HG03103 (cell line): ENCODE measurements at regions not wholly inside any gene's neighbourhood (a gene's known extent, or its start where the extent isn't known, plus 50 kb on each side); places are given as distances from the start of the nearest gene placed in this dataset.

Source experiments
- ATAC-seq: cut with Tn5 transposase; IDR thresholded peaks from one replicate; pipeline ENCODE4 v1.9.1; 2021; ENCODE audit warnings: low read depth; ENCODE audit not compliant: unreplicated experiment

DNA sequence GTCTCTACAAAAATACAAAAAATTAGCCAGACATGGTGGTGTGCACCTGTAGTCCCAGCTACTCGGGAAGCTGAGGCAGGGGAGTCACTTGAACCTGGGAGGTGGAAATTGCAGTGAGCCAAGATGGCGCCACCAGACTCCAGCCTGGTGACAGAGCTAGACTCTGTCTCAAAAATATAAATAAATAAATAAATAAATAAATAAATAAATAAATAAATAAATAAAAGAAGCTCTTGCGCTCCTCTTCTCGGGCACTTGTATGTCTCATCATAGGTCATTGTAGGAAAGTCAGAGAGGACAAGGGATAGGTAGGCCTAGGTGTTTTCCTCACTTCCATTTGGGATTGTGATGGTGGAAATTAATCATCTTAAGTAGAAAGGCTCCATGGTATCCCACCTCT is 252.8 kb downstream of the PIK3R1 start:
- no peak for ATAC-seq

- ATAC-seq, result no peak
These were observed 260.0 kb downstream of the PIK3R1 start for GRCh38 chr5:68475476-68475983.

DNA sequence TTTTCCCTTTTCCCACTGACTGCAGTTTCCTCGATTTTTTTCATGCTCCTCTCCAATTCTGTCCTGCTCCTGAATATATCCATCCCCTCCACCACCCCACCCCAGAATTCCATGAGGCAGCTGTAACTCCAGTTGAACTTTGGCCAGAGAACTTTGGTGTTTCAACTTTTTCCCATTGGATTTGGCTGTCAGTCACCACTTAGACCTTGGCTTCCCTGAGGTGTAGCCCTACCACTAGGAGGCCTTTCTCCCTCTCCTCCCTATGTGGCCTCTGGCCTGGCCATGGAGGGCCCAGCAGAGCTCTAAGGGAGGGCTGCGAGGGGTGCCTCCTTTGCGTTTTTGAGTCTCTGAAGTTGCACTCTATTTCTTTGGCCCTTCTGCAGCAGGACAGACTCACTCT is 261.3 kb downstream of the PIK3R1 start:
- ATAC-seq, result no peak

- no peak for ATAC-seq
These were observed 262.9 kb downstream of the PIK3R1 start for GRCh38 chr5:68478301-68479095.

DNA sequence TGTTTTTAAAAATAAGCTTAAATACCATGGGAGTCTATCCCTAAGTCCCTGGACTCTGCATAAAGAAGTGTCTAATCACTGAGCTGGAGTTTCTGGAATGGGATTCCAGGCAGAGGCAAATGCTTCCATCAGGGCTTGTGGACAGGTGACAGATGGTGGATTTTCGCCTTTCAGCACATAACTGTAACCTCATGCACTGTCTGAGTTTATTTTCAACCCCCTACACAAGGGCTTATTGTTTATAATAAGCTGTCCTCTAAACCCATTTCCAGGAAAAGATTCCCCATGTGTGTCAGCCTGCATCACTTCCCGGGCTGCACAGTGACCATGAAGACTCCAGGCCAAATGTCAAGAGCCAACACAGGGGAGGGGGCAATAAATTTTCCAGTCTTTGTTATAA is 264.0 kb downstream of the PIK3R1 start:
- no peak for ATAC-seq

DNA sequence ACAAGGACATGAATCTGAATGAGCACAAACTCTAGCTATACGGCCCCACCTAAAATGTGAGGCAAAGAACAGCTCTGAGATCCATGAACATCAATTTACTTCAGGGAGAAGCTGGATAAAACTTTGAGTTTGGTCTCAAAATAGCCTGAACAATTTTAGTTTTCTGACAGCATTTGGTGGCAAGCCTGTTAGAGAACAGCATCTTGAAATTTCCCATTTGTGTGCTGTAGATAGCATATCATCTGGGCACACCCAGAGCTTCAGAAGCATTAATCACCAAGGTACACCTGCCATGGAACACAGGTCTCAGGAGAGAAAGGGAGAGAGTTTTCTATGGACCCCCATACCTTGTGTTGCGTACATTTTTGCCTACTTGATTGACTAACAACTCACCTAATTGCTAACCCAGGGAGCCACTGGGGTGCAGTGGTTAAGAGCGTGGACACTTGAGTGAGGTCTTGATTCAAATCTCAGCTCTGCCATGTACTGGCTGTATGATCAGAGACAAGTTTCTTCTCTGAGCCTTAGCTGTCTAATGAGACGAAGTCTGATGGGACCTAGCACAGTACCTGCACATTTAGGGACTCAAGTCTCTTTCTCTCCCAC is 264.9 kb downstream of the PIK3R1 start:
- ATAC-seq, result no peak

DNA sequence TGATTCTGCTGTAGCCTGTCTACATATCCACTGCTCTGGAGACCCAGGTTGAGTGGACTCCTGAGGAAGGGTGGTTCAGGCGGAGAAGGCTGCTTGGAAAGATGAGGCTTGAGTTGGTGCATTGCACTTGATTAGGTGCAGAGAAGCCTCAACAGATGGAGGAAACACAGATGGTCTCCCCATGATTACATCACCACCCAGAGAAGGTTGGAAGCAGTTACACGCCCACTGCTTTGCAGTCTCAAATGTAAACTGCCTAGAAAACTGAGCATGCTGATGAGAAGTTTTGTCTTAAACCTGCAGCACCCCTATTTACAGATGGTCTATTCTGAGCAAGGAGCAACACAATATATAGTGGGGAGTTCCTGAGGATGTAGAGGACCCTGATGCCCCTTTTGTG is 266.6 kb downstream of the PIK3R1 start:
- ATAC-seq, result no peak

- ATAC-seq, result no peak
These were observed 268.9 kb downstream of the PIK3R1 start for GRCh38 chr5:68484307-68485068.

DNA sequence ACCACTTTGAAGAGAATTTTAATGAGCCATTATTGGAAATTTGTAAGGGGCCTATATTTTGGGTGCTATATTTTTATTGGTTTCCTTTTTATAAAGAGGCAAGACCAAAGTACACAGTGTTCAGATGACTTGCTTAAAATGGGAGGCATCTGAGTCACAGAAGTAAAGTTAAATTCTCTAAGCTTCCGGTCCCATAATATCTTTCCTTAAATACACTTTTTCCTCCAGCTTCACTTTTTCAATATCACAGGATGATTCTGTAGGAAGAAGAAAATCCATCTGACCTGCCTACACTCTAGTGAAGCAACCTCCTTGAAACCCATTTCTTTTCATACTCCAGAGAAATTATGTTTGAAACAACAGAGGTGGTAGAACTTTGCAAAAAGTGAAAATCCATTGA is 274.0 kb downstream of the PIK3R1 start:
- no peak for ATAC-seq

- ATAC-seq, result no peak
These were observed 274.9 kb downstream of the PIK3R1 start for GRCh38 chr5:68490406-68490805.

GRCh38 chr5:68494771-68495170 is 279.2 kb downstream of the PIK3R1 start:
- ATAC-seq, result no peak

DNA sequence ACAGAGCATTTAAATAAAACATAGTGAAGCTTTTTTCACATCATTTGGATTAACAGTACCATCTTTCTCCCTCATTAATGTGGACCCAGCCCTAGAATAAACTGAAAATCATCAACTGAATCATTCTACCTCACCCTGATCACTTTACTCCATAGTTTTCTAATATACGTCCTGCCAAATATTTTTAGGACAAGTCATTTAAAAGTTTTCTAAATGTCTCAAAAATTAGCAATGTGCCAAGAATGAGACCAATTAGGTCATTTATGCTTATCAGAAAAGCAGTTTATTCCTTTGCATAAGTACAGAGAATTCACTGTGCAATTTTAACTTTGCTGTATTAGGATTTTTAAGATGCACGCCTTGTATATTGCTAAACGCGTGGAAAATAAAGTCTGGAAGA is 284.4 kb downstream of the PIK3R1 start:
- no peak for ATAC-seq

DNA sequence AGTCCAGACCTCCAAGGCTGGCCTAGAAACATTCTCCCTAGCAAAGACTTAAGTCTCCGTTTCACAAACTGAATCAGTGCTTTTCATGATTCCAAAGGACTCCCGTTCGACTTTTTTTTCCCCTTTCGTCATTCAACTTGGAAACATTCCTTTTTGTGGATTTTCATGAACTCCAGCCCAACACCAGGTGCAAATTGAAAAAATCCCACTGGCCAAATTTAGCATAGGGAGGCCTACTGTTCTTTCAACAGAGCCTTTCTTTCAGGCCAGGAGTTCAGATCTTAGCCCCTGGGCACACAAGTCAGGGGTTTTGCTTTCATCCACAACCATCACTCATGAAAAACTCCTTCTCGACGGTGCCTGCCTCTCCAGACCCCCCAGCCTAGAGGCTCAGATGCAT is 285.3 kb downstream of the PIK3R1 start:
- no peak for ATAC-seq

DNA sequence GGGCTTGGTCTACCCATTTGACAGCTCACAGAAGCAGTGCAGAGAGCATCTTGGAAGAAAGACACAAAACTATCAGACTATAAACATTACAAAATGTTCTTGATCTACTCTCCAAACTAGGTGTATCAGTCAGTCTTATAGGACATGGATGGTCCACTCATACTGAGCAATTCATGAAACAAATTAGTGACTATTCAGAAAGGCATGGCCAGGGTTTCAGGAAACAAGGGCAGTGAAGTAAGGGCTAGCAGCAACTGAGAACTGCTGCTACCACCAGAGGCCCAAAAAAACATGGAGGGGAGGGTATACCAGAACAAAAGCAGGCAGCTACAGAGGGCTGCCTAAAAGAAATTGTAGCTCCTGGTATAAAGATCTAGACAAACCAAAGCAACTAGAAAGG is 287.0 kb downstream of the PIK3R1 start:
- no peak for ATAC-seq

- ATAC-seq, result no peak
These were observed 288.8 kb downstream of the PIK3R1 start for GRCh38 chr5:68504306-68504705.

DNA sequence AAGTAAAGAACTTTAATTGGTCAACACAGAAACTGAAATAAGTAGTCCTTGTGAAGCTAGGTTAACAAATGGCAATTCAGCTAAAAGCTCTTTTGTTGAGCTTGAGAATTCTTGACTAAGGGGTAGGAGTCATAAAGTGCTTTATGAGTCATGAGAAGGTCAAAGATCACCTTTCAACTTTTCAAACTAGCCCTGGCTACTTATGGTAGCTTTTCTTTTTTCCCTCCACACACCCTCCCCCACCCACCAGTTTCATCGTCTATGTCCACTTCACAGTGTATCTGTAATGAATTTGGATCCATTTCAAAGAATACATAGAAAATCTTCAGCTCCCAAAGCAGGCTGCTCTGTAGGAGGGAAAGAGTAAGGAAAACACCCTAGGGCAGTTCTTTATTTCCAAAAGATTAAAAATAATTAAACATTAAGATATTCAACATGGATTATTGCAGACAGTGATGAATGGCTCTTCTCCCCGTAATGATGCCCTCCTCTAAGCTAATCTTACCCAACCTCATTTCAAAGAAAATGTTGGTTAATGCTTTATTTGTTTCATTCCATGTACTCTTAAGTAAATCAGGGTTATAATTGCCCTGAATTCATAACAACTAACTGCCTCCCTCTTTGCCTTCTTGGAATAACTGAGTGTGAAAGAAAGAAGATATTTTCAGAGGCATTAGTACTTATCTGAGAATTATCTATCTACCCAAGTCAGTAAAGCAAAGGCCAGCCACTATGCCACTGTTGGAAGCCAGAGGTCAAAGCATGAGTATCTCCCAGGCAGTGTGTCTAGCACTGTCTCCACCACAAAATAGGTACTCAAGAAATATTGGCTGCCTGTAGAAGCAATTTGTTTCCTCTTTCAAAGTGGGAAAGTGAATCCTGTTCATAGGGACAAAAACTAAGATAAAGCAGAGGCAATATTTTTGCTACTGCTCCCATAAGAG is 290.6 kb downstream of the PIK3R1 start:
- ATAC-seq, result no peak

GRCh38 chr5:68515514-68515913 is 300.0 kb downstream of the PIK3R1 start:
- no peak for ATAC-seq

GRCh38 chr5:68518286-68518685 is 302.7 kb downstream of the PIK3R1 start:
- no peak for ATAC-seq

- ATAC-seq, result no peak
These were observed 303.6 kb downstream of the PIK3R1 start for GRCh38 chr5:68519143-68519542.

DNA sequence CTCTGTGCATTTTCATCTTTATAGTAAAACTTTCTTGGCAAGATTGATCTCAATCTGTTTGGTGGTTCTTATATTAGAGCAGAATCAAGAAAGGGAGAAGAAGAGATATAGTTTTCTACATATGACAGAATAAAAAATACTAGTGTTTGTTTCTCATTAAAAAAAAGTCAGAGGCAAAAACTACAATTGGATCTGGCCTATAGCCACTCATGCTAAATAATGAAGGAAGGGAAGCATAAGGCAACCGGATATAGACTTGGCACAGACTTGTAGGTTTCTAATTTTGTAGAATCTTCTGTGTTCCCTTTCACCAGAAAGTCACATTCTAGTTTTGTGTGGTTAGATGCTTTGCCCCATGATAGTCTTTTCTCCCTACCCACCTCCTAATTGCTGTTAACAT is 306.2 kb downstream of the PIK3R1 start:
- no peak for ATAC-seq
